Panc1 (cell line): ENCODE measurements at regions not wholly inside any gene's neighbourhood (a gene's known extent, or its start where the extent isn't known, plus 50 kb on each side); places are given as distances from the start of the nearest gene placed in this dataset.
"Not testable (repeated sequence)": the region's sequence is repeated elsewhere in the genome, so short reads cannot be mapped to it uniquely, and the experiment has no call there.

Source experiments
- ATAC-seq: fragments of 200-7000 bp; cut with Tn5 transposase; 2 replicates; pipeline ENCODE4 v1.9.1; 2020; ENCODE audit warnings: mild to moderate bottlenecking, moderate library complexity
- BruUV-seq: library from RNA; stranded (reverse); fragments of 400-500 nt; replicated peaks from 2 replicates; lab custom pipeline; 2021; lab: Mats Ljungman, UMichigan
- CTCF ChIA-PET: fragments of 300-600 bp; sonication (Branson Sonifier 250); formaldehyde crosslinking; loops from one replicate; lab custom pipeline; 2022; ENCODE audit warnings: antibody characterized with exemption; lab: Charles Lee
- POLR2A ChIA-PET: fragments of 300-600 bp; sonication (Branson Sonifier 250); formaldehyde crosslinking; loops from one replicate; lab custom pipeline; 2022; ENCODE audit warnings: antibody characterized with exemption; lab: Charles Lee
- DNase-seq: peaks from one replicate; pipeline ENCODE4 v3.0.0-alpha.2; 2010; ENCODE audit warnings: low read depth, low spot score
- H3K27ac ChIP-seq: 2 replicates; pipeline ENCODE4 v1.5.1; 2011; ENCODE audit warnings: mild to moderate bottlenecking, low read length, inconsistent platforms
- H3K27me3 ChIP-seq: fragments of 200-500 bp; sonication (Bioruptor generic); 2 replicates; pipeline ENCODE4 v1.6.0; 2014; ENCODE audit warnings: low read length, inconsistent platforms; ENCODE audit not compliant: control insufficient read depth, insufficient read depth
- H3K36me3 ChIP-seq: fragments of 200-500 bp; sonication (Bioruptor generic); 2 replicates; pipeline ENCODE4 v1.5.1; 2014; ENCODE audit warnings: inconsistent platforms, mild to moderate bottlenecking, low read length, moderate library complexity; ENCODE audit not compliant: control insufficient read depth, insufficient read depth
- H3K4me1 ChIP-seq: 2 replicates; pipeline ENCODE4 v1.5.1; 2011; ENCODE audit warnings: inconsistent platforms, mild to moderate bottlenecking, low read length, moderate library complexity; ENCODE audit not compliant: control insufficient read depth, insufficient read depth
- H3K4me3 ChIP-seq, 2 experiments: 2 replicates each; pipeline ENCODE4 v1.5.1; 2011 to 2012; ENCODE audit warnings: low read depth in 2 of 2, low read length in 2 of 2, mild to moderate bottlenecking in 2 of 2, inconsistent platforms in 1 of 2, moderate library complexity in 1 of 2
- H3K9me3 ChIP-seq: fragments of 200-500 bp; sonication (Bioruptor generic); 2 replicates; pipeline ENCODE4 v1.5.1; 2014; ENCODE audit warnings: low read depth, mild to moderate bottlenecking, inconsistent platforms, low read length, moderate library complexity; ENCODE audit not compliant: control insufficient read depth, insufficient read depth
- POLR2AphosphoS5 ChIP-seq: IDR thresholded peaks from 2 replicates; pipeline ENCODE4 v1.6.1; 2012; ENCODE audit warnings: mild to moderate bottlenecking, low read depth, low read length, moderate library complexity
- SIN3A ChIP-seq: IDR thresholded peaks from 2 replicates; pipeline ENCODE4 v1.6.1; 2012; ENCODE audit warnings: low read depth, mild to moderate bottlenecking, low read length, moderate library complexity, borderline replicate concordance; ENCODE audit not compliant: insufficient read depth
- TCF7L2 ChIP-seq: IDR thresholded peaks from 2 replicates; pipeline ENCODE4 v1.6.1; 2011; ENCODE audit warnings: mild to moderate bottlenecking, low read depth, low read length, inconsistent platforms
- in situ Hi-C: cut with HindIII; loops from 2 replicates; pipeline ENCODE4 v1.10.0; 2016; ENCODE audit warnings: low sequenced_read_pairs, low pct_unique_long_range_greater_than_20kb
- intact Hi-C: fragments of 100-400 bp; cut with micrococcal nuclease; formaldehyde crosslinking; loops from one replicate; pipeline ENCODE4 v1.10.0; 2022; ENCODE audit not compliant: unreplicated experiment
- TF ChIP-seq, protein P1 (sequence below), 2 experiments: IDR thresholded peaks; 2 replicates each; pipeline ENCODE4 v1.6.1; 2011 to 2012; ENCODE audit warnings: low read depth in 2 of 2, control low read depth in 1 of 2, low read length in 1 of 2, mild to moderate bottlenecking in 1 of 2, moderate library complexity in 1 of 2; ENCODE audit not compliant: insufficient read depth in 1 of 2
- TF ChIP-seq, protein P2 (sequence below): fragments of 450-650 bp; IDR thresholded peaks from 2 replicates; pipeline ENCODE4 v1.5.1; 2017; ENCODE audit warnings: mild to moderate bottlenecking

DNA sequence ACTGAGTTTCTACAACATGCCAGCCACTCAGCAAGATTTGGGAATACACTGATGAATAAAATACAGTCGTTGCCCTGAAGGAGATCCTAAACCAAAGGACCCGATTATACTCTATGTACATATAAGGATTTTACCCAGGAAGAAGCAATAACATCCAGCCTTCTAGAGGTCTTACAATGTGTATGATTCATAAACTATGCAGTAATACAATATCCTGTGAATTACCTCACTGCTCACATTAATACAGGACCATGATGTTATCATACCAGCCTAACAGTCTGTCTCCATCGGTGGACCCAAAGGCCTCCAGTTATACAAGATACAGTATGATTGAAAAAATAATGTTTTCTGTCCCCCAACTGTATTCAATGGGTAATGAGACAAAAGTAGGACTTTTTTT is 310.5 kb upstream of the TRPM3 start:
- BruUV-seq, result no TSS peak
- Histone ChIP-seq H3K4me3 (no peak overlapping the region), H3K4me1 (no peaks in the 10 kb centered on the region), H3K27me3 (no peaks in the 10 kb centered on the region), H3K36me3 (no peaks in the 10 kb centered on the region), H3K27ac (no peak overlapping the region), H3K9me3 (no peaks in the 10 kb centered on the region)
- intact Hi-C loops (no loop called here), in situ Hi-C loops (no loop called here)
- no peak for TF ChIP-seq POLR2AphosphoS5
- ChIA-PET POLR2A (no interaction called here), CTCF (interaction anchor here (0.7 kb wide), 2 partner anchors 71 to 1092 kb away, joined by 7 to 13 read pairs; no protein-coding TSS in a partner anchor)
- DNase-seq (no peak), ATAC-seq (no peak)

DNA sequence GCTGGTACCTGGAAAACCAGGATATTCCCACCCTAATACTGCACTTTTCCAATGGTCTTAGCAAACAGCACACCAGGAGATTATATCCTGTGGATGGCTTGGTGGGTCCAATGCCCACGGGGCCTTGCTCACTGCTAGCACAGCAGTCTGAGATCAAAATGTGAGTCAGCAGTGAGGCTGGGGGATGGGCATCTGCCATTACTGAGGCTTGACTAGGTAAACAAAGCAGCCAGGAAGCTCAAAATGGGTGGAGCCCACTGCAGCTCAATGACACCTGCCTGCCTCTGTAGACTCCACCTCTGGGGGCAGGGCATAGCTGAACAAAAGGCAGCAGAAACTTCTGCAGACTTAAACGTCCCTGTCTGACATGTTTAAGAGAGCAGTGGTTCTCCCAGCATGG is 285.9 kb upstream of the TRPM3 start:
- CTCF ChIA-PET, ATAC-seq, DNase-seq, H3K9me3 ChIP-seq, H3K4me3 ChIP-seq, H3K27ac ChIP-seq, H3K36me3 ChIP-seq, POLR2A ChIA-PET, H3K27me3 ChIP-seq, H3K4me1 ChIP-seq, intact Hi-C loops, in situ Hi-C loops, BruUV-seq: not testable (repeated sequence)

DNA sequence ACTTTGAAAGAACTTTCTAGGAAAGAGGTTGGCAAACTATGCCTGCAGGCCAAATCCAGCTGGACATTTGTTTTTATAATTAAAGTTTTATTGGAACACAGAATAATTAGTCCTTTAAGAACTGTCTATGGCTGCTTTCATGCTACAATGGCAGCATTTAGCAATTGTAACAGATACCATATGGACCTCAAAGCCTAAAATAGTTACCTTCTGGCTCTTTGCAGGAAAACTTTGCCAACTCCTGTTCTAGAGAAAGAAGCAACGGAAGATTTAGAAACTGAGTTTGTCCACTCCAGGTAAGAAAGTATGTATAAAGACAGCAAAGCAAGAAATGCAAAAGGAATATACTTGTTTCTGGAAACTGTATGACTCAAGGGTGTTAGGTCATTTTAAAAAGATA is 281.7 kb upstream of the TRPM3 start:
- CTCF ChIA-PET, result no interaction called here

More for the DNA sequence above, 281.7 kb upstream of the TRPM3 start:
- no peaks in the 10 kb centered on the region for H3K27me3 ChIP-seq
- no peak overlapping the region for H3K4me3 ChIP-seq
- TF ChIP-seq, protein P1, sequence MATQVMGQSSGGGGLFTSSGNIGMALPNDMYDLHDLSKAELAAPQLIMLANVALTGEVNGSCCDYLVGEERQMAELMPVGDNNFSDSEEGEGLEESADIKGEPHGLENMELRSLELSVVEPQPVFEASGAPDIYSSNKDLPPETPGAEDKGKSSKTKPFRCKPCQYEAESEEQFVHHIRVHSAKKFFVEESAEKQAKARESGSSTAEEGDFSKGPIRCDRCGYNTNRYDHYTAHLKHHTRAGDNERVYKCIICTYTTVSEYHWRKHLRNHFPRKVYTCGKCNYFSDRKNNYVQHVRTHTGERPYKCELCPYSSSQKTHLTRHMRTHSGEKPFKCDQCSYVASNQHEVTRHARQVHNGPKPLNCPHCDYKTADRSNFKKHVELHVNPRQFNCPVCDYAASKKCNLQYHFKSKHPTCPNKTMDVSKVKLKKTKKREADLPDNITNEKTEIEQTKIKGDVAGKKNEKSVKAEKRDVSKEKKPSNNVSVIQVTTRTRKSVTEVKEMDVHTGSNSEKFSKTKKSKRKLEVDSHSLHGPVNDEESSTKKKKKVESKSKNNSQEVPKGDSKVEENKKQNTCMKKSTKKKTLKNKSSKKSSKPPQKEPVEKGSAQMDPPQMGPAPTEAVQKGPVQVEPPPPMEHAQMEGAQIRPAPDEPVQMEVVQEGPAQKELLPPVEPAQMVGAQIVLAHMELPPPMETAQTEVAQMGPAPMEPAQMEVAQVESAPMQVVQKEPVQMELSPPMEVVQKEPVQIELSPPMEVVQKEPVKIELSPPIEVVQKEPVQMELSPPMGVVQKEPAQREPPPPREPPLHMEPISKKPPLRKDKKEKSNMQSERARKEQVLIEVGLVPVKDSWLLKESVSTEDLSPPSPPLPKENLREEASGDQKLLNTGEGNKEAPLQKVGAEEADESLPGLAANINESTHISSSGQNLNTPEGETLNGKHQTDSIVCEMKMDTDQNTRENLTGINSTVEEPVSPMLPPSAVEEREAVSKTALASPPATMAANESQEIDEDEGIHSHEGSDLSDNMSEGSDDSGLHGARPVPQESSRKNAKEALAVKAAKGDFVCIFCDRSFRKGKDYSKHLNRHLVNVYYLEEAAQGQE (IDR thresholded peaks at IDR 0.05; ENCODE audit: insufficient read depth in 1 of 2, low read depth in 2 of 2, low read length in 1 of 2), result no peak
- no peak for TF ChIP-seq POLR2AphosphoS5
- TF ChIP-seq SIN3A, result no peak
- TF ChIP-seq, protein P2, sequence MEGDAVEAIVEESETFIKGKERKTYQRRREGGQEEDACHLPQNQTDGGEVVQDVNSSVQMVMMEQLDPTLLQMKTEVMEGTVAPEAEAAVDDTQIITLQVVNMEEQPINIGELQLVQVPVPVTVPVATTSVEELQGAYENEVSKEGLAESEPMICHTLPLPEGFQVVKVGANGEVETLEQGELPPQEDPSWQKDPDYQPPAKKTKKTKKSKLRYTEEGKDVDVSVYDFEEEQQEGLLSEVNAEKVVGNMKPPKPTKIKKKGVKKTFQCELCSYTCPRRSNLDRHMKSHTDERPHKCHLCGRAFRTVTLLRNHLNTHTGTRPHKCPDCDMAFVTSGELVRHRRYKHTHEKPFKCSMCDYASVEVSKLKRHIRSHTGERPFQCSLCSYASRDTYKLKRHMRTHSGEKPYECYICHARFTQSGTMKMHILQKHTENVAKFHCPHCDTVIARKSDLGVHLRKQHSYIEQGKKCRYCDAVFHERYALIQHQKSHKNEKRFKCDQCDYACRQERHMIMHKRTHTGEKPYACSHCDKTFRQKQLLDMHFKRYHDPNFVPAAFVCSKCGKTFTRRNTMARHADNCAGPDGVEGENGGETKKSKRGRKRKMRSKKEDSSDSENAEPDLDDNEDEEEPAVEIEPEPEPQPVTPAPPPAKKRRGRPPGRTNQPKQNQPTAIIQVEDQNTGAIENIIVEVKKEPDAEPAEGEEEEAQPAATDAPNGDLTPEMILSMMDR, result no peak
- no peak for TF ChIP-seq TCF7L2
- no peak overlapping the region for H3K27ac ChIP-seq
- POLR2A ChIA-PET, result no interaction called here
- H3K9me3 ChIP-seq, result no peaks in the 10 kb centered on the region
- DNase-seq (no peak), ATAC-seq (no peak)
- BruUV-seq, result no TSS peak
- in situ Hi-C loops (no loop called here), intact Hi-C loops (no loop called here)
- no peaks in the 10 kb centered on the region for H3K36me3 ChIP-seq
- no peaks in the 10 kb centered on the region for H3K4me1 ChIP-seq
